SK-N-SH (cell line): ENCODE measurements at regions not wholly inside any gene's neighbourhood (a gene's known extent, or its start where the extent isn't known, plus 50 kb on each side); places are given as distances from the start of the nearest gene placed in this dataset.

Experiments used
- CTCF ChIA-PET: fragments of 300-600, 350-600 bp; formaldehyde crosslinking; extraction: SDS; loops from one replicate; lab custom pipeline; 2021; lab: Yijun Ruan, JAX
- POLR2A ChIA-PET: fragments of 350-600 bp; sonication (Branson Sonifier 250); formaldehyde crosslinking; extraction: SDS; loops from one replicate; lab custom pipeline; 2020; ENCODE audit warnings: antibody characterized with exemption, inconsistent platforms; lab: Yijun Ruan, JAX
- DNase-seq: peaks from one replicate; pipeline ENCODE4 v3.0.0; 2012
- H2AFZ ChIP-seq: fragments of 200-600 bp; sonication (generic); 2 replicates; pipeline ENCODE4 v1.8.1; 2016; ENCODE audit warnings: antibody characterized with exemption, mild to moderate bottlenecking, low read depth
- H3F3A ChIP-seq: fragments of 200-600 bp; sonication (generic); replicated peaks from 2 replicates; pipeline ENCODE3; 2016; ENCODE audit warnings: antibody characterized with exemption, mild to moderate bottlenecking; ENCODE audit not compliant: insufficient read depth
- H3K27ac ChIP-seq, 2 experiments: fragments of 200-500 bp in 1 of 2; fragments of 200-600 bp in 1 of 2; sonication (Bioruptor generic) in 1 of 2; sonication (generic), shearing (Covaris generic) in 1 of 2; 2 replicates each; pipeline versions ENCODE4 v1.5.1 to v1.6.1; 2014 to 2016; ENCODE audit warnings: low read depth in 2 of 2, inconsistent platforms in 1 of 2, low read length in 1 of 2, mild to moderate bottlenecking in 1 of 2, mixed read lengths in 1 of 2
- H3K27me3 ChIP-seq: fragments of 200-600 bp; sonication (generic), shearing (Covaris generic); 2 replicates; pipeline ENCODE4 v1.6.1; 2016; ENCODE audit warnings: mixed run types; ENCODE audit not compliant: insufficient read depth
- H3K36me3 ChIP-seq, 2 experiments: fragments of 200-500 bp in 1 of 2; fragments of 200-600 bp in 1 of 2; sonication (Bioruptor generic) in 1 of 2; sonication (generic) in 1 of 2; replicated peaks in 1 of 2; 2 replicates each; pipeline versions ENCODE3 to v1.5.1; 2014 to 2016; ENCODE audit warnings: low read length in 1 of 2, mild to moderate bottlenecking in 1 of 2; ENCODE audit not compliant: insufficient read depth in 2 of 2, control insufficient read depth in 1 of 2
- H3K4me1 ChIP-seq, 2 experiments: fragments of 200-500 bp in 1 of 2; fragments of 200-600 bp in 1 of 2; sonication (Bioruptor generic) in 1 of 2; sonication (generic), shearing (Covaris generic) in 1 of 2; 2 replicates each; pipeline versions ENCODE4 v1.5.1 to v1.6.1; 2014 to 2016; ENCODE audit warnings: low read depth in 1 of 2, low read length in 1 of 2, mixed run types in 1 of 2; ENCODE audit not compliant: insufficient read depth in 2 of 2, control insufficient read depth in 1 of 2
- H3K4me2 ChIP-seq: fragments of 200-600 bp; sonication (generic), shearing (Covaris generic); 2 replicates; pipeline ENCODE4 v1.6.1; 2017; ENCODE audit warnings: mixed run types
- H3K4me3 ChIP-seq, 2 experiments: fragments of 200-500 bp in 1 of 2; fragments of 200-600 bp in 1 of 2; sonication (Bioruptor generic) in 1 of 2; sonication (generic), shearing (Covaris generic) in 1 of 2; 2 replicates each; pipeline versions ENCODE4 v1.5.1 to v1.8.1; 2014 to 2016; ENCODE audit warnings: low read depth in 2 of 2, inconsistent platforms in 1 of 2, low read length in 1 of 2, mild to moderate bottlenecking in 1 of 2, mixed read lengths in 1 of 2, moderate library complexity in 1 of 2
- H3K79me2 ChIP-seq: fragments of 200-600 bp; sonication (generic); 2 replicates; pipeline ENCODE4 v1.8.1; 2017; ENCODE audit warnings: mild to moderate bottlenecking; ENCODE audit not compliant: insufficient read depth
- H3K9ac ChIP-seq: fragments of 200-600 bp; sonication (generic); 2 replicates; pipeline ENCODE4 v1.6.1; 2017; ENCODE audit warnings: mixed run types
- H3K9me2 ChIP-seq: fragments of 200-600 bp; sonication (generic); 2 replicates; pipeline ENCODE4 v1.6.1; 2017; ENCODE audit warnings: mixed run types
- H3K9me3 ChIP-seq: fragments of 200-600 bp; sonication (generic); 2 replicates; pipeline ENCODE4 v1.6.1; 2017; ENCODE audit warnings: mixed run types, mild to moderate bottlenecking, moderate library complexity
- H4K20me1 ChIP-seq: fragments of 200-600 bp; sonication (generic); 2 replicates; pipeline ENCODE4 v1.6.1; 2017; ENCODE audit warnings: mild to moderate bottlenecking, mixed run types; ENCODE audit not compliant: insufficient read depth
- CHD2 ChIP-seq: fragments of 150-350 bp; IDR thresholded peaks from 2 replicates; pipeline ENCODE4 v1.6.1; 2018; ENCODE audit warnings: low read length; ENCODE audit not compliant: partially characterized antibody
- ELF1 ChIP-seq: IDR thresholded peaks from 2 replicates; pipeline ENCODE4 v1.4.0; 2012
- EZH2phosphoT487 ChIP-seq: fragments of 200-600 bp; sonication (generic); IDR thresholded peaks from 2 replicates; pipeline ENCODE4 v1.6.1; 2017; ENCODE audit warnings: low read depth, mixed run types, mild to moderate bottlenecking, antibody characterized with exemption, moderate library complexity, borderline replicate concordance
- FOXJ3 ChIP-seq: sonication (generic); formaldehyde crosslinking; IDR thresholded peaks from 2 replicates; pipeline ENCODE4 v1.5.1; 2020; ENCODE audit warnings: mild to moderate bottlenecking, missing genetic modification reagents
- GABPA ChIP-seq: IDR thresholded peaks from 2 replicates; pipeline ENCODE4 v1.4.0; 2012; ENCODE audit warnings: low read depth, mild to moderate bottlenecking
- IRF3 ChIP-seq: fragments of 150-350 bp; IDR thresholded peaks from 2 replicates; pipeline ENCODE4 v1.6.1; 2016; ENCODE audit warnings: mild to moderate bottlenecking, low read depth, low read length
- MEF2A ChIP-seq: IDR thresholded peaks from 2 replicates; pipeline ENCODE4 v1.4.0; 2012; ENCODE audit warnings: low read depth, borderline replicate concordance
- MXI1 ChIP-seq: IDR thresholded peaks from 2 replicates; pipeline ENCODE4 v1.6.1; 2012; ENCODE audit warnings: mild to moderate bottlenecking, low read depth, low read length, improper control_type of control experiment
- NFIC ChIP-seq: IDR thresholded peaks from 2 replicates; pipeline ENCODE4 v1.4.0; 2012; ENCODE audit warnings: borderline replicate concordance
- RCOR1 ChIP-seq: fragments of 150-350 bp; IDR thresholded peaks from 2 replicates; pipeline ENCODE4 v1.6.1; 2017; ENCODE audit warnings: antibody characterized with exemption, low read length
- RFX5 ChIP-seq: IDR thresholded peaks from 2 replicates; pipeline ENCODE4 v1.6.1; 2012; ENCODE audit warnings: mild to moderate bottlenecking, improper control_type of control experiment, low read length
- RXRA ChIP-seq: IDR thresholded peaks from 2 replicates; pipeline ENCODE4 v1.4.0; 2012; ENCODE audit warnings: low read depth, mild to moderate bottlenecking, borderline replicate concordance
- SIN3A ChIP-seq: IDR thresholded peaks from 2 replicates; pipeline ENCODE4 v1.6.1; 2012; ENCODE audit warnings: low read depth, mild to moderate bottlenecking, low read length, moderate library complexity, borderline replicate concordance
- TAF1 ChIP-seq: IDR thresholded peaks from 2 replicates; pipeline ENCODE4 v1.6.1; 2012; ENCODE audit warnings: low read depth, mild to moderate bottlenecking, low read length, moderate library complexity, borderline replicate concordance
- TEAD4 ChIP-seq: IDR thresholded peaks from 2 replicates; pipeline ENCODE4 v1.4.0; 2012; ENCODE audit warnings: mild to moderate bottlenecking, borderline replicate concordance; ENCODE audit not compliant: insufficient read depth
- USF1 ChIP-seq: IDR thresholded peaks from 2 replicates; pipeline ENCODE4 v1.4.0; 2012; ENCODE audit warnings: low read depth, borderline replicate concordance
- USF2 ChIP-seq: fragments of 150-350 bp; IDR thresholded peaks from 2 replicates; pipeline ENCODE4 v1.6.1; 2017; ENCODE audit warnings: antibody characterized with exemption, low read length, low read depth, borderline replicate concordance
- YY1 ChIP-seq: IDR thresholded peaks from 2 replicates; pipeline ENCODE4 v1.4.0; 2012; ENCODE audit warnings: low read depth, mild to moderate bottlenecking
- ZBTB33 ChIP-seq: IDR thresholded peaks from 2 replicates; pipeline ENCODE4 v1.4.0; 2012; ENCODE audit warnings: low read depth, borderline replicate concordance
- WGBS: methylation state at CpG from one replicate; pipeline ENCODE4 v1.1.6; 2017; ENCODE audit warnings: low lambda C conversion rate; 5-methylcytosine and 5-hydroxymethylcytosine counted together

- H4K20me1 ChIP-seq, result no peaks in the 10 kb centered on the region
- H3K79me2 ChIP-seq, result no peaks in the 10 kb centered on the region
- no peaks in the 10 kb centered on the region for H3K36me3 ChIP-seq
- H3K9me2 ChIP-seq, result no peaks in the 10 kb centered on the region
- no peaks in the 10 kb centered on the region for H3K4me1 ChIP-seq
- no peaks in the 10 kb centered on the region for H3F3A ChIP-seq
- WGBS, result 69% methylated on average over 1 of the region's 1 CpG
- H3K4me3 ChIP-seq, result no peak overlapping the region
- DNase-seq, result no peak
- CTCF ChIA-PET, result no interaction called here
- TF ChIP-seq MEF2A (no peak), SIN3A (no peak), RCOR1 (no peak), TAF1 (no peak), RXRA (no peak), ELF1 (no peak), YY1 (no peak), FOXJ3 (CRISPR knock-in tag) (no peak), USF2 (no peak), MXI1 (no peak), USF1 (no peak), IRF3 (no peak), GABPA (no peak), CHD2 (no peak), NFIC (no peak), ZBTB33 (no peak), RFX5 (no peak), TEAD4 (no peak), EZH2phosphoT487 (no peak)
- no peak overlapping the region for H3K27ac ChIP-seq
- H2AFZ ChIP-seq, result no peak overlapping the region
- H3K4me2 ChIP-seq, result no peak overlapping the region
- H3K9me3 ChIP-seq, result no peaks in the 10 kb centered on the region
- POLR2A ChIA-PET, result no interaction called here
- no peak overlapping the region for H3K9ac ChIP-seq
- no peaks in the 10 kb centered on the region for H3K27me3 ChIP-seq
Observed at GRCh38 chr1:218090459-218090858, 194.6 kb upstream of the RRP15 start.
